NCI-H2081 treated with DMSO at 0.1 percent for 48 hours (cell line): ENCODE measurements at regions not wholly inside any gene's neighbourhood (a gene's known extent, or its start where the extent isn't known, plus 50 kb on each side); places are given as distances from the start of the nearest gene placed in this dataset.
"Not testable (repeated sequence)": the region's sequence is repeated elsewhere in the genome, so short reads cannot be mapped to it uniquely, and the experiment has no call there.

ENCODE experiments used
- DNase-seq: peaks from one replicate; lab custom pipeline; 2025; lab: John Stamatoyannopoulos, UW

DNA sequence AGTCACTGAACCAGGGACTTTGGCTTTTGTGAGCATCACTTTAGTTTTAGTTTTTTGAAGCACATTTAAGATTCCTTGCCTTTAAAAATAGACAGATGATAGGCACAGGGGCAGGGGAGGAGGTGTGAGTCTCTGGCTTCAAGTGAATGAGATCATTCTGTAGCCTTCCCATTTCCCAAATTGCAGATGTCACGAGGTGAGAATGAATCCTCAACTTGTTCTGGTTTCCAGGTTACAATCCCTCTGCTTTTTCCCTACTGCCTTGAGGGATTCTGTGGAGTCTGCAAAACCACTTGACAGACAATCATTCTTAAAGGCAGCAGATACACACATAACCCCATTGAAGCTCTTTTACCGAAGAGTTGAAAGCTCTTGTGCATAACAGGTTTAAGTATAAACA lies 332.4 kb downstream of the DMAC1 start:
- DNase-seq: no peak

DNA sequence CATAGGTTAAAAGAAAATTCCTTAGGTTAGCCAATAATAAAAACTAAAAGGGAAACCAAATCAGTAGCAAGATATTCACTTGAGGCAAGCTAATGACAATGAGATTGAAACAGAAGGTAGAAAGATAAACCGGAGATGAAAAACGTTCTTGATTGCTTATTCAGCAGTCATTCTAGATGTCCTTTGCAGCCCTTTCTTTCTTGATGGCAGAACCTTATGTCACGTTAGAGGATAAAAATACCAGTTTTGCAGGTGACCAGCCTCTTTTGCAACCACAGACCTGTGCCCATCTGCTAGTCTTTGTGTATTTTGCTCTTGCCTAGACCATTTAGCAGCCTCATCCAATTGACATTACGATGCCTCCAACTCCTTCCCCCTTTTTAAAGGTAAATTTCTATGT lies 337.8 kb downstream of the DMAC1 start:
- no peak for DNase-seq

DNA sequence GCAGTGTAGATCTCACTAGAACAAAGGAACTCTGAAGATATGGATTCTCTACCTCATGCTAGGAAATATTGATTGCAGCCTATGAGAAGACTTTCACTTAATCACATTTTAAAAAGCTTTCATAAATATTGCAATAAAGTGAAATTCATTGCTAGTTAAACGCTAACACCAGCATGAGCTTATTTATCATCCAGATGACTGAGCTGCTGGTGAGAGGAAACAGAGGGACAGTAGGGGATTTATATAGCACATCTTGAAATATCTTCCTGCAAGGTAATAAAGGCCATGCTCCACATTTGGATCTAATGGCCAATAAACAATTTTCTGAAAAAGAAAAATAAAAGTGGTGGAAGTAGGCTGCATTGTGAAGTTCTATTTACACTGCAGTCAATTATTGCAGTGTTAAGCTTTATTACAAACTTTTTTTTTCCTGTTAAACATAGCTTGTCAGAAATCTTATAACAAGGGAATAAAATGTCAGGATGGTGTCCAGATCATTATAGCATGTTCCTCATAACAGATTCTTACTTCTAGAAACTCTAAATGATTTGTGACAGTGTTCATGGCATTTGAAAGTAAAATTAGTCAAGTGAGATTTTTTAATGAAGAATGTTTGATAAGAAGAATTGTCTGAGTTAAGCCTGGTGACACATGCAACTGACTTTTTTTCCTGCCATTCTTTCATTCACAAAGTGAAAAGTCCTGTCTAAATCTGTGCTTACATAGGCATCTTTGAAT lies 342.6 kb downstream of the DMAC1 start:
- DNase-seq: no peak

DNA sequence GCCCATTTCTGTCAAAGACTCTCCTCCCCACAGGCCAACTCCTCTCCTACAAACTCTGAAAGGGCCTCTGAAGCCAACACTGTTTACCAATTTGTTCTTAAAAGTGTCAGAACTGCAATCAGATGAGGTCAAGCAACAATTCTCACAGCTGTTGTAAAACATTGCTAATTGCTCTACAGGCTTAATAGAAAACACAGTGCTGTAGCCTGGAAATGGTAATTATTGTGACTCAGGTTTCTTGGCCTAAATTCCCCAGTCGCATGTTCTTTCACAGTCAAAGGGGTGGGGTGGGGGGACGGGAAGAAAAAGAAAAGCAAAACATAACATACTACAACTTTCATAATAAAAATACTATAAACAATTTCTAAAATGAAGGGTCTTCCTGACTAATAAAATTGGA lies 343.2 kb downstream of the DMAC1 start:
- no peak for DNase-seq

DNA sequence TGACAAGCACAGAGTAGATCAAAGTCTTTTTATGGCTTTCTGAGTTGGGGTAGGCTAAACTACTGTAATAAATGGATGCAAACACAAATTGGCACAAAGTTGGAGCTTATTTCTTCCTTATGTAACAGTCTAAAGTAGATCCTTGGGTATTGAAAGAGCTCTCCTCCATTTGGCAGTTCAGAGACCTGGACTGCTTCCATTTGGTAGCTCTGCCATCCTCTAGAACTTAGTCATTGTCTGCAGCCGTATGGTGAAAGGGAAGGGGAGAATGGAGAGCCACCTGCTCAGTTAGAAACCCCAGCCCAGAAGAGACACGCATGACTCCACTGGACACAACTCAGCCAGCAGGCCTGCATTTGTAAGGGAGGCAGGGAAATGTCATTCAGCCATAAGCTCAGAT lies 345.0 kb downstream of the DMAC1 start:
- DNase-seq: no peak

DNA sequence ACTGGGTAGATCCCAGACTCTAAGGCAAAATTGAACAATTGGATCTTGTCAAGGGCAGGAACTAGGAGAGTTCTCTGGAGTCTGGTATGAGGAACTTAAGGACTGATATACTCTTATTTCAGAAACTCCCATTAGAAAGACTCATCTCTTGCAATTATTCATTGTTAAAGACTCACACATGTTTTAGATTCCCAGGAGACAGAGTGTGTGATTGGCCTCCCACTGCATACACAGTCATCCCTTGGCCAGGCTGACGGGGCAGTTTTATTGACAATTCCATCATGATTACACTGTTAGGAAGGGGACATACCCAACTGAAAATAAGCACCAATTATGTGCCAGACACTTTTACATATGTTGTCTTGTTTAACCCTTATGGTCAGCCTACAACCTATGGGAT lies 347.2 kb downstream of the DMAC1 start:
- no peak for DNase-seq

DNA sequence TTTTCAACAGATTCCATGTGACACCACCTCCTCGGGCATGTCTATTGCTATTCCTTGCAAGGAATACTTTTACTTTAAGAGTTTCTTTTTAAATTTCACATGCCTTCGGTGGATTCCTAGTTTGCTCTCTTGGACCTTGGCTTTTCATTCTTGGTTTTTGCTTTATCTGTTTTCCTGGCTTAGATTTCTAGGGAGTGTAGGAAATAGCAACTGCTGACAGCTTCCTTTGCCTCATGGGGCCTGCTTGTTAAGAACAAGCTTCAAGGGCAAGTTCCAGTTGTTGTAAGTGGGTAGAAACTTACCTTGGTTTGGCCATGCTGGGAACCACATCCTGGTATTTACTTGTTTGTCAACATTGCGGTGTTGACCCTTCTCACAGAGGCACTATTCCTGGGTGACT lies 348.5 kb downstream of the DMAC1 start:
- no peak for DNase-seq

DNA sequence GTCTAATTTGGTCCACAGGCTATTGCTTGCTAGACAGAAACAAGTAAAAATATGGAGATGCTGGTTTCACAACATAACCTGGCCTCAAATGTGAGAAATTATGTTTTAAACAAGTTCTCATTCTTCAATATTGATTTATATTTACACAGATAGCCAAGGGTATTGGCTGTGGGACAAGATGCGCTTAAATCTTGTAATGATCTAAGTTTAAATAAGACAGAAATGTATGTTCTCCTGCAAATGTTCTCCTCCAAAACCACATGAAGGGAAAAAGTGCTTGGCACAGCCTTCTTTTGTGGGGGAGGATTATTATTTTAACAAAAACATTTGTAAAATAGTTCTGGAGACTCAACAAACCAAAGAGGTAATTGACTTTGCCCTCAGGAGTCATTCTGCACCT lies 356.0 kb downstream of the DMAC1 start:
- no peak for DNase-seq

DNA sequence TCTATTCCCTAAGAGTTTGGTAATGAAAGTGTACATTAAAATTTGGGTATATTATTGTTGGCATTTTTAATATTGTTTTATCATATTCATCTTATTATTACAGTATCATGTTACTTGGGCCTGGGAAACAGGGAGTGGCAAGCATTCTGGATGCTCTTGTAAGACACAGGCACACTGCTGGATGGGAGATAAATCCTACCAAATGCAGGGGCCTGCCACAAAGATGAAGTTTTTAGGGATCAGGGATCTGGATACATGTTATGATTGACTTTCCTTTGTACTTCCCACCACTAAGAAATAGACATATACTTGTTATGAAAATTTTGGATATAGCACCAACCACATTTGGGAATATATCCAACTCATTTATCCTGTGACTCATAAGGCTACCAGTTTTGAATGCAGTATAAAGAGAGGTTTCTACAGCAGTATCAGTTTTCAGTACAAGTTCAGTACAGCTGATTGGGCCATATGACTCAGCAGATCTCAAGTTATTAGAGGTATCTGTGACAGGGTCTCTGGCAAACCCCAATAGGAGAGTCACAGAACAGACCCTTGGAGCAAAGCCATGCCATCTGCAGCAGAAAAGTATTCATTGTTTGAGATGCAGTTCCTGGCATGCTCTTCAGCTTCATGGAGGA lies 360.1 kb downstream of the DMAC1 start:
- DNase-seq: no peak

DNA sequence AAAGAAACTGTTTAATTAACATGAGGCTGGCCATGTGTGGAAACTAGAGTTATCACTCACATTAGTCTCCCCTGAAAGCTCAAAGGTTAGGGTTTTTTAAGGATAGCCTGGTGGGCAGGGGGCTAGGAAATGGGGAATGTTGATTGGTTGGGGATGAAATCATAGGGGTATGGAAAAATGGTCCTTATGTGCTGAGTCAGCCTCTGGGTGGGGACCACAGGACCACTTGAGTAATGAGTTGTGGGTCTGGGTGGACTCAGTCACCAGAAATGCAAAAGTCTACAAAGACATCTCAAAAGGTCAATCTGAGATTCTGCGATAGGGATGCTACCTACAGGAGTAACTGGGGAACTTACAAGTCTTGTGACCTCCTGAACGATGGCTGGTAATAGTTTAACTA lies 362.8 kb downstream of the DMAC1 start:
- DNase-seq: no peak

DNA sequence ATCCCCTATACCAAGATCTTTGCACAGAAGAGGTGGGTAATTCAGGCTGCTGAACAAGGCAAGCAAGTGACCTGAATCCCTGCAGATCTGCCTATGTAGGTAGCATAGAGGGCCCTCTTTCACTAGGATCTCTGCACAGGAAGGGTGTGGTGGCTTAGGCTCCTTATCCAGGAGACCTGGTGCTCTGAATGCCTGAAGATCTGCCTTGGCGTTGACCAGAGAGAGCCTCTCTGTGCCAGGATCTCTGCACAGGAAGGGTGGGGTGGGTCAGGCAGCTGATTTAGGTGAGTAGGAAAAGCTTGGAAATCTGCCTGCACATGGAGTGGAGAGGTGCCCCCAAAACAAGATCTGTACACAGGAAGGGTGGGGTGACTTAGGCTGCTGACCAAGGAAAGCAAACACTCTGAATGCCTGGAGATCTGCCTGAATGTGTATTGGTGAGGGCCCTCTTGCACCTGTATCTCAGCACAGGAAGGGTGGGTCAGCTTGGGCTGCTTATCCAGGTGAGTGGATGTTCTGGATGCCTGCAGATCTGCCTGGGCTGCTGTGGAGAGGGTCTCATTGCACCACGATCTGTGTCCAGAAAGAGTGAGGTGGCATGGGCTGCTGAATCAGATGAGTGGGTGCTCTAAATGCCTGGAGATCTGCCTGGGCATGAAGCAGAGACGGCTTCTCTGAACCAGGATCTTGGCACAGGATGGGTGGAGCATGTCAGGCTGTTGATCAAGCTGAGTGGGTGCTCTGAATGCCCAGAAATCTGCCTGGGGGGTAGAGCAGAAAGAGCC lies 365.9 kb downstream of the DMAC1 start:
- no peak for DNase-seq

DNA sequence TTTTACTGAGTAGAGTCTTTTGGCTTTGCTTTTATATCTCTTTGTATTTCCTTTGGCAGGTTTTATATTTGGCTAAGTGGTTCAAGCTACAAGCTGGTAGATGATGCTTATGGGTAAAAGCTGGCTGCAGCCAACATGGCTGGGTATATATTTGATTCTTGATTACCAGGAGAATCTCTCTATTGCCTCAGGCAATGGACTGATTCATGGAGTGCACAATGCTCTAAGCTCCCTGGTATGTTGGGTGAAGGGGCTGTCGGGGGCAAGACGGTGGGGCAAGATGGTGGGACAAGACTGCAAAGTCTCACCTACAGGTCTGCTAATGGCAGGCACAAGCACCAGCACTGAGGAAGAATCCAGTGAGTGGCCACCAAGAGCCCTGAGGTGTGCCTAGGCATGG lies 366.6 kb downstream of the DMAC1 start:
- DNase-seq: no peak

DNA sequence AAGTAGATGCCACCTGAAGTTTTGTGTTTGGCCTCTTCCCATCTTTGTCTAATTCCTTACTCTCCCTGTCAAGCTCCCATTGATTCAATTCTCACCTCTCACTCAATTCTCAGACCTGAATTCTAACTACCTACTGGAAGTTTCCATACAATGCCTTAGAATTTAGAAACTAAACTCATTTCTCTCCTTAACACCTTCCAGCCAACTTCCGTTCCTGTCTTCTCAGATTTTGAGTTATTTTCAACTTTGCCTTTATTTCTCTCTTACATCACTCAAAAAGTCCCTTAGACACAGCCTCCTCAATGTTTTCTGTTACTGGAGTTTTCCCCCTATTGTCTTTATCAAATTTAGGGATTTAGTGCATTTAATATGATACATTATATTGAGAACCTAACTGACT lies 382.2 kb downstream of the DMAC1 start:
- DNase-seq: not testable (repeated sequence)

DNA sequence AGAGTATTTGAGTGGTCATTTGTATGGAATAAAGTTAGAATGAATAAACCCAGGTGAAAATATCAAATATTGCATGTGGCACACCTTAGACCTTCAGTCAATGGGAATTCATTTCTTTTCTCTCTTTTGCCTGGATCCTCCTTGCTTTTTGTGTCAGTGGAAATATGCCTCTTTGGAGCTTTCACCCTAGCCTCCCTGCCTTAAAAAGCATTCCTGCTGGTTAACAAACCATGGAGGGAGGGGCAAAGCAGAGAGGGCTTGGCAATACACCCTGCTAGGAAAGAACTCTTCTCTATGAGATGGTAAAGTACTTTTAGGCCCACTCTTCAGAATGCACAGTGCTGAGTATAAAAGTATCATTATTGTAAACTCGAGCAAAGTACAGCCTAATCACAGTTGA lies 383.7 kb downstream of the DMAC1 start:
- DNase-seq: no peak

DNA sequence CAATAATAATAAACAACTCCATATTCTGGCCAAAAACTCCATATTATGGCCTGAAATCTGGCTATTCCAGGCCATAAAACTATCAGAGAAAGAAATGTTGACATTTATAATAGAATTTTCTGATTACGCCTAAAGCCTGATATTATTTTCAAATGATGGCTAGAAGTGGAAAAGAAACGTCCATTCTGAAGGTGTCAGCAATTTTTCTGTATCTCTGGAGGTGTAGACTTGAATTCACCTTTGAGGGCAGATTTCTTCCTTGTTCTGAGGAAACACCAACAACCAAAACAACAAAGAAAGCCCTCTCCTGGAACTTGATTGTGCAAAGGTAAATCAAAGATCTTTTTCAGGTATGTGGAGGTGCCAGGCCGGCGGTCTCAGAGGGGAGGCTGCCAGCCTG lies 390.7 kb downstream of the DMAC1 start:
- no peak for DNase-seq

DNA sequence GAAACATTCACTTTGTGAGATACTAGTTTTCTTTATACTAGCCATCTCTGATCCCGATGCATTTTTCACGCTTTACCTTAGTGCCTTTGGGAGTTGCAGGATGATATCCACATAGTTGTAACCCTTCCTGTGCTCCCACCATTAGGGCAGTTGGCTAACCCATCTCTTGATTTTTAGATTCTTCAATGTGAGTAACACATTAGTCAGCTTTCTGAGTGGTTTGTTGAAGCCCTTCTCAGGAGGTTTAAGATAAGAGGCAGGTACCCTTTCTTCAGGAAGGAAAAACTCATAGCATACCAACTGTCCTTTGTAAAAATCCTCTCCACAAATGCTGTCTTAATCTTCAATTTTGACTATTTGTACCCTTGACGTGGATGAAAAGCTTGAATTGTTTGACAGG lies 392.3 kb downstream of the DMAC1 start:
- no peak for DNase-seq

DNA sequence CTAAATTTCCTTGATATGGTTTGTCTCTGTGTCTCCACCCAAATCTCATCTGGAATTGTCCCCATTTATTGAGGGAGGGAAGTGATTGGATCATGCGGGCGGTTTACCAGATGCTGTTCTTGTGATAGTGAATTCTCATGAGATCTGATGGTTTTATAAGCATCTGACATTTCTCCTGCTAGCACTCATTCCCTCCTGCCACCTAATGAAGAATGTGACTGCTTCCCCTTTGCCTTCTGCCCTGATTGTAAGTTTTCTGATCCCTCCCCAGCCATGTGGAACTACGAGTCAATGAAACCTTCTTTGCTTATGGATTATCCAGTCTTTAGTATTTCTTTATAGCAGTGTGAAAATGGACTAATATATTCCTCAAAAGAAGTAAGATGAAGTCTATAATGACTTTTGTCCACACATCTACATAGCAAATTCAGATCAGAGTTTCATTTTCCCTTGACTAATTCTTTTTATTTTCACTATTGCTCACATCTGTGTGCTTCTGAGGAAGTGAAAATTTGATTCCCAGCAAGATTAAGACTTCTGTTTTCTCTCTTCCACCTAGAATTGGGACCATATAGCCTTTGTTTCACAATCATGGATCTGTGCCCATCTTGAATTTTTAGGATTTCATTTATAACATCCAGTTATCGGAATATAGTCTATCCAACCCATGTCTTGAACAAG lies 393.5 kb downstream of the DMAC1 start:
- no peak for DNase-seq

DNA sequence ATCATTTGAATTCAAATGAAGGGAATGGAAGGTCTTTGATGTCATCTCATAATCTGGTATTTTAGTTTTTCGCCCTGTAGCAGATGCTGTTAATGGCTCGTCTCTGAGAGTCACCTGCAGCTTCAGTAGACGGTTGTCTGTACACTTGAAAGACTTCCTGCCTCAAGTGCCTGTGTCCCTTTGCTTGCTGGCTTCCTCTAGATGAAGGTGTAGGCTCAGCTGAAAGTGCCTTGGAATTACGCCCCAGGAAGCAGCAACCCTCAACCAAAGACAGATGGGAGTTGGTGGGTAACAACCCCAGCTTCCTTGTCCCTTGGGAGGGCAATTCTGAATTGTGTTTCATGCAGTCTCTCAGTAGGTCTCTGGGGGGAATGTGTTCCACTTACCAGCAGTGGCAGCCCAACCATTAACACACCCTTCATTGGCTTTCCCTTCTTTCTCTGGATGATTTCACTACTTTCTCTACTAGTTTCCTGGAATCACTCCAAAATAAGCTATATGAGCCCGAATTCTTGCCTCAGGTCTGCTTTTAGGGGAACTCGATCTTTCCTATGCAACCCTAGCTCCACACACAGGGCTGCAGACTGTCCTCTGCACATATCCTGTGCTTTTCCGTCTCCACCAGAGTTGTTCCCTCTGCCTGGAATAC lies 395.6 kb downstream of the DMAC1 start:
- no peak for DNase-seq

DNA sequence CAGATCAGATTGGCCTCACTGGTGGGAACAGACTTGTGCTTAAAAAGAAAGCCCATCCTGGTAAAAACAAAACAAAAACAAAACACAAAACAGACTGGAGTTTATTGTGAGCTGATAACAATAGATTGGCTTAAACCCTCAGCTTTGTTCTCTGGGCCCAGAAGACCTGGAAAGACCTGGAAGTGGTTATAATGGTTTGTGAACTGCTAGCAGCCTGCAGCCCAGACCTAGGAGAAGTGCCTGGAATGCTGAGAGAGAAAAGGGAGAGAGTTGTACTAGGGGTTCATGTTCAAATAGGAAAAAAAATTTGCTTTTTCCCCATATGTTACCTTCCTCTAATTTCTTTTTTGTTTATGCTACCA lies 396.6 kb downstream of the DMAC1 start:
- DNase-seq: no peak

DNA sequence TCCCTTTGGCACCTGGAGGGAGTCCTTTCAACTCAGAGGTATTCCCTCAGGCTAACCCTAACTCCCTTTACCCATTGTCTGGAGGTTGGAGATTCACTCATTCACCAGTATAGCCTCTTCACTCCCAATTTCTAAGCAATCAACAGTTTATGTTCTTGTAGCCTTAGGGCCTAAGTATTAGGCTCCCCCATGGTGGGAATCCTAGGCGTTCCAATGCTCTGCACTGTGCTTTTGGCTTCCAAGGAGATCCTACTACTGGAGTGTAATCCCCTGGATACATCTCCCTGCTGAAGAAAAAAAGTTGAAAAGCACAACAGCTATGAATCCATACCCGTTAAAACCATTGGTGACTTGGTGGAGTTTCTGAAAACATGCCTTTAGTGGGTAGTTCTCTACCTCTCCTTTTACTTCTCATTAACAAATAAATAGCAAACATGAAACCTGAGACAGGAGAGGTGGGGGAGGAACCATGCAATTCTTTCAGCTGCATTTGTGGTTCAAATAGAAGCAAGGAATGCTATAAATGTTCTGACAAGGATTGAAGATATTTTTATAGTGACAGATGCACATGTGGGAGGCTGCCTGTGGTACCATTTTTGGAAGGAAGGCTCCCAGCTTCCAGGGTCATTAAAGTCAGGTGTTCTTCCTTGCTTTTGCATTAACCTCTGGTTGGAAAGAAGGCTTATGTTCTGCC lies 397.1 kb downstream of the DMAC1 start:
- no peak for DNase-seq

DNA sequence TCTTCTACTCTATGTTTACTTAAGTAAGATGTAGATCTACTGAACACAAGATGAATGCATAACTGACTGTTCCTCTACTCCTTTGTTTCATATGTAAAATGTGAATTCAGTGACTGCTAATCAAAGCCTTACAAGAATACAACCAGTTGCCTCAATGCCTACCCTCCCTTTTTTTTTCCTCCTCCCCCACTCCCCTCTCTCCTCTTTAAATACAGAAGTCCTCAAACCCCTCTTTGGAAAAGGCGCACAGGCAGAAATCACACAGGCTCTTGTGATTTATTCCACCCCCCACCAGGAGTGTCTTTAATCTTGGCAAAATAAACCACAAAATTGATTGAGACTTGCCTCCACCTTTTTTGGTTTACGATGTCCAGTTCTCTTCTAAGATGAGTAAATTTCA lies 398.5 kb downstream of the DMAC1 start:
- no peak for DNase-seq
